ENCODE measurements at regions not wholly inside any gene's neighbourhood (a gene's known extent, or its start where the extent isn't known, plus 50 kb on each side); places are given as distances from the start of the nearest gene placed in this dataset.

GRCh38 chr17:77322514-77323412 lies 182.0 kb downstream of the SEC14L1 start:
- TF ChIP-seq, protein P1, sequence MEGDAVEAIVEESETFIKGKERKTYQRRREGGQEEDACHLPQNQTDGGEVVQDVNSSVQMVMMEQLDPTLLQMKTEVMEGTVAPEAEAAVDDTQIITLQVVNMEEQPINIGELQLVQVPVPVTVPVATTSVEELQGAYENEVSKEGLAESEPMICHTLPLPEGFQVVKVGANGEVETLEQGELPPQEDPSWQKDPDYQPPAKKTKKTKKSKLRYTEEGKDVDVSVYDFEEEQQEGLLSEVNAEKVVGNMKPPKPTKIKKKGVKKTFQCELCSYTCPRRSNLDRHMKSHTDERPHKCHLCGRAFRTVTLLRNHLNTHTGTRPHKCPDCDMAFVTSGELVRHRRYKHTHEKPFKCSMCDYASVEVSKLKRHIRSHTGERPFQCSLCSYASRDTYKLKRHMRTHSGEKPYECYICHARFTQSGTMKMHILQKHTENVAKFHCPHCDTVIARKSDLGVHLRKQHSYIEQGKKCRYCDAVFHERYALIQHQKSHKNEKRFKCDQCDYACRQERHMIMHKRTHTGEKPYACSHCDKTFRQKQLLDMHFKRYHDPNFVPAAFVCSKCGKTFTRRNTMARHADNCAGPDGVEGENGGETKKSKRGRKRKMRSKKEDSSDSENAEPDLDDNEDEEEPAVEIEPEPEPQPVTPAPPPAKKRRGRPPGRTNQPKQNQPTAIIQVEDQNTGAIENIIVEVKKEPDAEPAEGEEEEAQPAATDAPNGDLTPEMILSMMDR (IDR thresholded peaks at IDR 0.05): no peak
- TF ChIP-seq POLR2A (IDR thresholded peaks at IDR 0.05) (peak in 1 of 2 donors; percentile 46), POLR2AphosphoS5 (IDR thresholded peaks at IDR 0.05; ENCODE audit: insufficient read depth in 1 of 2, low read depth in 1 of 2) (peak; percentile 91 to 97)

All from vagina (tissue), 2 donors.